GM19463 (cell line): ENCODE measurements at regions not wholly inside any gene's neighbourhood (a gene's known extent, or its start where the extent isn't known, plus 50 kb on each side); places are given as distances from the start of the nearest gene placed in this dataset.
"Not testable (repeated sequence)": the region's sequence is repeated elsewhere in the genome, so short reads cannot be mapped to it uniquely, and the experiment has no call there.

Experiments
- ATAC-seq: cut with Tn5 transposase; IDR thresholded peaks from one replicate; pipeline ENCODE4 v1.9.1; 2021; ENCODE audit warnings: mild to moderate bottlenecking, moderate library complexity; ENCODE audit not compliant: unreplicated experiment

DNA sequence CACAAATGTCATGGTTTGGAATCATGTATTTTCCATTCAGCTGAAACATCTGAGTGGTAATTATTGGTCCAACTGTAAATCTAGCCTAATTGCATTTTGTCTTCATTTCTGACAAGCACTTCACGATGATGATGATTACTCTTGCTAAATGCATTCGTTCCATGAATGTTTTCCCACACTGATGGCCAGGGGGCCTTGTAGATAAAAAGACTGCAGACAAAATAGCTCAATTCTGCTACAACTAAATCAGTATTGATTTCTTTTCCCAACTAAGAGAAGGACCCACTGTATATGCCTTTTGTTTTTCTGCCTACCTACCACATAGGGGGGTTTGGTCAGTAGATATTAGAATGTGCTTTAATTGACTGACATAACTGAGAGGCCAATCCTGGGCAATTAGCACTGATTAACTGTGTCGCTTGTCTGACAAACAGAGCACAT lies 1351.3 kb upstream of the NUDT12 start:
- no peak for ATAC-seq

DNA sequence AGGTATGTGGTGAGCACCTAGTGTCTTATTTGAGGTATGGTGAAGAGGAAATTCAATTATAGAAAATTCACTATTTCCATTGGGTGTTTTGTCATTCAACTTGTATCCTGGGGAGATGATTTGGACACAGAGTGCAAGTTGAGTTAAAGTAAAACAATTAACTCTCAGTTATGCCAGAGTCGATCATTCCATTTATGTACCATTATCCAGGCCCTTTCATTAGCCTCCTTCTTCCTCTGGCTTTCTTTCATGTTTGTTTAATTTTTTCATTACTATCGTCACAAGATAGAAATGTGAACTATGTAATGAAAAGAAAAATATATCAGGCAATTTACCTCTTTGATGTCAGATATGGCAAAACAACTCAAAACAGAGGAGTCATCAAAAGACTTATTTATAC lies 1347.2 kb upstream of the NUDT12 start:
- ATAC-seq: no peak

DNA sequence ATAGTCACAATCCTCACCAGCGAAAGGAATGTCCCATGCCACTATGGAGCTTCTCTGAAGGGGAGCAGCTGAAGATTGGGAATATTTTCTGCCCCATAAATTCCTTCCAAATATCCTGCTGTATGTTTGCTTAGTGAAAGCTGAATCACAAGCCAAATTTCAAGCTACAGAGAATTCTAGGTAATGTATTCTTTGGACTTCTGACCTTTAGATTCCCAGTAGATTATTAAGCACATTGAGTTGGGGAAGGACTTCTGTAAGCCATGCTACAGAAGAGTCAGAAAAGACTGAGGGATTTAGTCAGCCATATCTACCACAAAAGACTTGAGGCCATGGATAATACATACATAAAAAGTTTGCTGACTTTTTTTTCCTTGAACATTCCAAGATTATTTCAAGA lies 1342.0 kb upstream of the NUDT12 start:
- no peak for ATAC-seq

DNA sequence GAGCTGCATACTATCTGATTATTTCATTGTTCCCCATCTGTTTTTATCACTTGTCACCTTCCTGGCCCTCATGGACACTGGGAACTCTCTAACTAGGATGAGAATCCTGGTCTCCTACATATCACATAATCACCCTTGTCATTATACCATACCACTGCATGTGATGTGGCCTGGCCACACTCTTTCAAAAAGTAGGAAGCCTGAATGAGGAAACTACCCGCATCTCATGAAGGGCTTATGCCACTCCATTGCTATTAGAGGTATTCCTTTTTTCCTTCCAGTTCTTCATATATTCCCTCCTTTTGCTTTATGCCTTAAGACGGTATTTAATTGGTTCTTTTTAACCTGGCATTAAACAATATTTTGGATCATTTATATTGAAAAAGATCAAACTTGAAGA lies 1341.4 kb upstream of the NUDT12 start:
- ATAC-seq: no peak

DNA sequence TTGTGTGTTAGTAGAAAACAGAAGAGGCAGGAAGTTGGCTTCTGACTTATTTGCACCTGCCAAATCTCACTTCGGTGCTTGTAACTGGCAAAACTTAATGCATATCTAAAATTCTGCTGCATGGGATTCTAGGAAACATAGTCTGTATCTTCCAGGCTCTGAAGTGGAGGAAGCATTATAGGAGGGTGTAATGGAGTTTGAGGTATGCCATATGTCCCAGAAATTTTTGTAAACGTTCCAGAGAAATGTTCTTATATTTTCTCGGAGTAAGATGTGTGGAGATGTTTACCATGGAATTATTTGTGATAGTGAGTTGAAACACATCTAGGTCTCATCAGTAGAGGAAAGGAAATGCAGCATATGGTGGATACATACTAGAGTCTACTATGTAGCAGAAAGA lies 1329.0 kb upstream of the NUDT12 start:
- no peak for ATAC-seq

DNA sequence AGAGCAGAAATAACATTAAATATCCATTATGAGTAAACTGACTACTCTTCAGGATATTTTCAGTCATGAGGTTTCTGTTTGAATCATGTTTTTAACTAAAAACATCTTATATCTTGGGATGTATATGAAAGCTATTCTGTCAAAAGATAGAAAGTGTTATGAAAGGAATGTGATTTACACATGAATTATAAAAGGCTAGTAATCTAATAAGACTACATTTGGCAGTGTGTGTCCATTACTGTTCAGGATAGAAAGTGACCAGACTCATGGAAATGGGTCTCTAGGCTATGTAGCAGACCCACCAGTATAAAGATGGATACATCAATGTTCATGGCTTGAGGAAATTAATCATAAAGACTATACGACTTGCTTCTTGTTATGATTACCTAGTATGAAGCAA lies 1328.2 kb upstream of the NUDT12 start:
- ATAC-seq: no peak

DNA sequence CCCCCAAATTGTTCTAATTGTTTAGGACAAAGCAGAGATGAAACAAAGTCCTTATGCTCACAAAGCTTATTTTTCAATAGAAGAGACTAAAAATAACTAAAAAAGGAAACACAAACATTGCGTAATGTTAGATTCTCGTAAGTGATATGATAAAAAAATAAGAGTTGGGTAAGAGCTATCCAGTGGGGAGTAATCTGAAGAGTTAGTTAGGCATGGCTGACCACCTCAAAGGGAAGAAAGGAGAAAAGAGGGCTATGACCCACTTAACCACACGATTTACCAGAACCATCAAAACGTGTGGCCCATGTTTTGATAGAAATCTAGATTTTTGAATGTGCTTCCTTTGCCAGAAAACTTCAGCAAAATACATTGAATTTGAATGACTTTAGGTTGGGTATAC lies 1296.8 kb upstream of the NUDT12 start:
- ATAC-seq: no peak

DNA sequence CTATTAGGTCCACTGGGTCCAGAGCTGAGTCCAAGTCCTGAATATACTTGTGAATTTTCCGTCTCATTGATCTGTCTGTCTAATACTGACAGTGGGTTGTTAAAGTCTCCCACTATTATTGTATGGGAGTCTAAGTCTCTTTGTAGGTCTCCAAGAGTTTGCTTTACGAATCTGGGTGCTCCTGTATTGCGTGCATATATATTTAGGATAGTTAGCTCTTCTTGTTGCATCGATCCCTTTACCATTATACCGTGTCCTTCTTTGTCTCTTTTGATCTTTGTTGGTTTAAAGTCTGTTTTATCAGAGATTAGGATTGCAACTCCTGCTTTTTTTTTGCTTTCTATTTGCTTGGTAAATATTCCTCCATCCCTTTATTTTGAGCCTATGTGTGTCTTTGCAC lies 1289.5 kb upstream of the NUDT12 start:
- ATAC-seq: not testable (repeated sequence)

DNA sequence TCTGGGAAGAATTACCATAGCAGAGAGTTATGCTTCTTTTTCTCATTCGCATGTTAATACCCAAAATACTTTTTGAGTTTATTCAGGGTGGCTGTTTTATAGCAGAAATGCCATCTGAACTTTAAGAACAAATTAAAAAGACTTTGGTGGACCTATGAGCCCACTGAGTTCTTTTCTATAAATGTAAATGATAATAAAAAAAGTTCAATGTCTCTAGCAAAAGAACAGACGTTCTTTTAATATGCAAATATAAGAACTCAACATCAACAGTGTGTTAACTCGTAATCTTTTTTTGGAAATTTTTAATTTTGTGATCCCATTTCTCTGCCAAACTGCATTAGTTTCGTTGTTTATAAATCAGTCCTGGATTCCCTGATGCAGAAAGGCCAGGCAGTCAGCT lies 1283.0 kb upstream of the NUDT12 start:
- no peak for ATAC-seq

DNA sequence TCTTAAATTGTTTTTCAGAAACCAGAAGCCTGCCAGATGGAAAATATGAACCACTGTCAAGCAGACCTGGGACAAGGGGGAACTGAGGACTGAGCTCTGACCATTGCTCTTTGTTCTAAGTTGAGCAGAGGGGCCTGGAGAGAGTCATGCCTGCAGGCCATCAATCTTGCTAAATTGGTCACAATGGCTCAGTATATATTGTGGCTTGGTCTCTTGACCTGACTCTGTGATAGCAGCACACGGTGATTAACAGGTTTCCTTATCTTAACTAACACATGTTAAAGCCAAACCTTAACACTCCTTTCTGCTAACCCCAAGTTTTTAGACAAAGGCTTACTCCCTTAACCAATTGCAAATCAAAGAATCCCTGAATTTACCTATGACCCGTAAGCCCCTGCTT lies 1281.2 kb upstream of the NUDT12 start:
- ATAC-seq: no peak

DNA sequence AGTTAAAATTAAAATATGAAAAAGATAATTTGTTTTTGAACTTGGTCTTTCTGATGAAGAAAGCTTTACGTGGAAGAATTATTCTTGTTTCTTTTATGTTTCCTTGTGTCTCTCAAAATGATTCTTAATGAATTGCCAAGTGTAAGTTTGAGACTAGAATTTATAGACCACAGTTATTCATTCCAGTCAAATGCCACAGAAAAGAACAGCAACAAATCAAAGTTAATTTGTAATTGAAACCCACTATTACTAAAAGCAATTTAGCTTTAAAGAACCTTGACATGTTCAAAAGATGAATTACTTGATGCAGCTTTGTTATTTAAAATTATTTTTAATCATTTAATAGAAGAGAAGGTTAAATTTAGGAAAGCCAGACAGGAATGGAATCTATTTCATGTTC lies 1277.7 kb upstream of the NUDT12 start:
- ATAC-seq: no peak

DNA sequence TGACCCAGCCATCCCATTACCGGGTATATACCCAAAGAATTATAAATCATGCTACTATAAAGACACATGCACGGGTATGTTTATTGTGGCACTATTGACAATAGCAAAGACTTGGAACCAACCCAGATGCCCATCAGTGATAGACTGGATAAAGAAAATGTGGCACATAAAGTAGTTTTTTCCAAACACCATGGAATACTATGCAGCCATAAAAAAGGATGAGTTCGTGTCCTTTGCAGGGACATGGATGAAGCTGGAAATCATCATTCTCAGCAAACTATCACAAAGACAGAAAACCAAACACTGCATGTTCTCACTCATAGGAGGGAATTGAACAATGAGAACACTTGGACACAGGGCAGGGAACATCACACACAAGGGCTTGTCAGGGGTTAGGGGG lies 1268.9 kb upstream of the NUDT12 start:
- not testable (repeated sequence) for ATAC-seq

DNA sequence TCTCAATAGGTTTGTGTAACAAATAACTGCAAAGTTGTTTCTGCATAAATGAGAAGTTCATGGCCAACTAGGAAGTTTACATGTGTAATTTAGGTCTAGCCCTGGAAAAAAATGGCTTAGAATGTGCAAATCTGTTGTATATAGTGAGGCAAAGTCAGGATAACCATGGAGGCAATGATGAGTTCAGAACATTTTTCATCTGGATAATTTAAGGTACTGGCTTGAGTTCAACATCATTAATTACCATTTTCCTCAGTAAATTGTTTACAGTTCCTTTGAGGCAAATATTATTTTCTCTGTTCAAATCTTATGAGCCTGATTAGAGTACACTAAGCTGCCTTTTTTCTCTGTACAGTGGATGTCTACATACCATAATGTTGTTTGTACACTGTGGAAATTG lies 1259.0 kb upstream of the NUDT12 start:
- no peak for ATAC-seq

DNA sequence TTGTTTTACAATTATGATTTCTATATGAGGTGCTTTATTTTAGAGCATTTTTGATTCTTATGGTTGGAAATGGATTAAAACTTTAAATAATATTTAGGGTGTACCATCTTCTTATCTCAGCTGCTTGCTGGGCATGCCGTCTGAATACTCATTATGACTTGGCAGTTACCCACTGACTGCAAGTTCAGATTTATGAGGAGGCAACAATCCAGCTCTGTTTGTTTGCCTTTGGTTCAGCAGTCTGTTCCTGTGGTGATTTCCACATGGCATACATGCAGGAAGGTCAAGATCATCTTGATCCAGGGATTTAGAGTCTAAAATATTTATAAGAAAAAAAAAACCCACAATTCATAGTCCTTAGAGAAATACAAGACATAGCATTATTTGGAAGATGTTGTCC lies 1254.5 kb upstream of the NUDT12 start:
- ATAC-seq: no peak

DNA sequence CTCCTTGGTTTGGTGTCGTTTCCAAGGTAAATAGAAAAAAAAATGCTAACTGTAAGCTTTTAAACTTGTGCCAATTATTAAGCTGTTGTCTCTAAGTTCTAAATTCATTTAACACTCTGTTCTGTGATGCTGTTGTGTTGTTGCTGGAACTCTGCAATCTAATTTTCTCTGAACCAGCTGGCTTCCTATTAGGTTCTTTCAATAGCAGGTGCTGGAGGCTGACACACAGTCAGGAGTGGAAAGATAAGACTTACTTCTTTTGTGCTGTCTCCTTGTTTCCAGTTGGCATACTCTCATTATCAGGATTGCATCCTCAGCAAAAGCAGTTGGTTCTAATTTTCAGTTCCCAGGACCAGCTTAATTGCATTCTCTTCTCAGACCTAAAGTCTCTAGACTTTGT lies 1252.6 kb upstream of the NUDT12 start:
- ATAC-seq: no peak

DNA sequence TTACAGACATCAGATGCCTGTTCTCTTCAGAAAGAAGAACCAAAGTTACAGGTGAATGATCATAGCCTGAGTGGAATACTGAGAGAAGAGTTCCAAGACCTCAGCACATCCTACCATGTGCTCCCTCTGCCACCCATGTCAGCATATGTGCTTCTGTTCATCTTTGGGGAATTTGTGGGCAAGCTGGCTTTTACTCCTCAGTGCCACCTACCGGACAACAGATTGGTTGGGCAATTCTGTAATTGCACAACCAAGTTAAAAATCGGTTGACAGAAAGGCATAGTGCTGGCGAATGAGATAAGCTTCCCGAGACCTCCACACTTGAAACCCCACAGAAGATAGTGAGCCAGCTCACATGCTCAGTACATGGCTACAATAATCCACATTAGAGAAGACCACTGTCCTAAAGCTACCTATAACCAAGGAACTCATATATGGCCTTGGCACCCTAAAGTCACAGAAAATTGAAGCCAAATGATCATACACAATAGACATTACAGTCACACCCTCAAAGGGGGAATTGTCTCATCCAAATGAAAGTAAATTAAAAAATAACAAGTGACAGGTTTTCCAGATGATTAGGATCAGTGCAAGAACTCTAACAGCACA lies 1238.0 kb upstream of the NUDT12 start:
- no peak for ATAC-seq

DNA sequence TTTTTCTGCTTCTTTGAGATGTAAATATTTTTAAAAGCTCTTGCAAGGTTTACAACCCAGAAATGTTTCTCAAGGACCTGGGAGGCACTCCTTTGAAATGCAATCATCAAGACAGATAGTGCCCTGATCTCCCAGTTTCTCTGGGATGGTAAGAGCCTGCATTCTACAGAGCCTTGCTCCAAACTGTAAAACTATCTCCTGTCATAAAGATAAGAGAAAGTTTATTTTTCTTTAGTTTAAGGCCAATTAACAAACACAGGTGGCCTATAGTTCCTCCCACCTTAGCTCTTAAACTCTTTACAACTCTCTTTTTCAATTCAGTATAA lies 1231.1 kb upstream of the NUDT12 start:
- ATAC-seq: no peak

DNA sequence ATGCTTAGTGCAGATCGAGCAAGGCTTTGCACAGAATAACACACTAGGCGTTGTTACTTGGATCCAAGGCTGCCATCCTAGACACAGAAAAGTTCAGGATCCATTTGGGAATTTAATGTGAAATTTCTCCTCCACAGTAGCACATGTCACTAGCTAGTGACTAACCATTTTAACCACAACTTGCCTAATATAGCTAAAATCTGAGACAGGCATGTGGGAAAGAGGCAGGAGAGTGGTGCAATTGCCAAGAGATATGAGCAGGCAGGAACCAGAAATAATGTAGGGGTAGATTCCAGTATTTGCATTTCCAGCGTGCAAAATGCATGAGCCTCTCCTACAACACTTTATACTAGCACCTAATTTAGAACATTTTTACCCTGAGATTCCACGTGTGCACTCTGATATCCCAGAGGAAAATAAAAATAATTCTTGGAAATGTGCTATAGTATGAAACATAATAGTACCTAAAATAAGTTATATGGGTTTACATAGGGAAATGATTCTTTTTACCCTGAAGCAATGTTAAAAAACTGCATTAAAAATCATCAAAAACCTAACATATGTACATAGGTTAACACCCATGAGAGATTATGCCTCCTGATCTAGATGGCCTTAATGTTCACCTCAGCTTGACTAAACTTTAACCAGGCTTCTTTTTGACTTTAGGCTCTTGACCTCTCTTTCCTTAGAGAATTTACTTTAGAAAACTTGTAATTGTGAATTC lies 1230.6 kb upstream of the NUDT12 start:
- ATAC-seq: no peak

DNA sequence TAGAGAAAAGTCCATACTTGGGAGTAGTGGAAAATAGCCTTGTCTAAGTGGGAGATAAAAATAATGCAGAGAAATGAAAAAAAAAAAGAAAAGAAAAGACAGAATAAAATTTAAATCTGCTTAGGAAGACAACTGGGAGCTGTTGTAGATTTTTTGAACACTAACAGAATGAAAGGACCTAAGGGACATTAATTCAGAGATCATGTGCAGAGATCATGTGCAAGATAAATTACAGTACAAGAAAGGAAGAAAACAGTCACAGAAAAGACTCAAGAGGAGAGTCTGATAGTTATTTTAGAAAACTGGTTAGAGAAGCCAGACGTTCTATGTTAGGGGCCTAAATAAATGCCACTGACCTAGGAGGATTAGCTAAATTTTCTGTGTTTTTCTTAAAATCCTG lies 1226.8 kb upstream of the NUDT12 start:
- no peak for ATAC-seq

DNA sequence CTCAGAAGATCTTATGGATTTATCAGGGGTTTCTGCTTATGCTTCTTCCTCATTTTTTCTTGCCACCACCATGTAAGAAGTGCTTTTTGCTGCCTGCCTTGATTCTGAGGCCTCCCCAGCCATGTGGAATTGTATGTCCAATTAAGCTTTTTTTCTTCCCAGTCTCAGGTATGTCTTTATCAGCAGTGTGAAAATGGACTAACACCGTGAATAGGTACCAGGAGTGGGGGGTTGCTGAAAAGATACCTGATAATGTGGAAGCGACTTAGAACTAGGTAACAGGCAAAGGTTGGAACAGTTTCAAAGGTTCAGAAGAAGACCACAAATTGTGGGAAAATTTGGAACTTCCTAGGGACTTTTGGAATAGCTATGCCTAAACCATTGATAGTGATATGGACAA lies 1222.5 kb upstream of the NUDT12 start:
- no peak for ATAC-seq

DNA sequence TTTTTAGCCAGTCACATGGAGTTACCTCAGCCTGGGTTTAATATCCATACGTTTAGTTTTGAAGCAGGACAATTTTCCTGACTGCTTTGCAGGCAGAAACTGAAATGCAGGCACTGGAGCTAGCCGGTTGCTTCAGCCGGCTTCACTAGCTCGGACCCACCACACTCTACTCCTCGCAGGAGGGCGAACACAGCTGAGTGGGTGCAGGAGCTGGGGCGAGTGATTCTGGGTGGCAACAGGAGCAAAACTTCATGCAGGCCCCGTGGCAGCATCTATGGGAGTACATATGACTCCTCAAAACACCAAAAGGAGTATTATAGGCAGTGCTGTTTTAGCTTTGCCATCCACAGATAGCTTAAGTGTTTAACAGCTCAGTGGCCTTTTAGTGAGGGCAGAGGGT lies 1211.8 kb upstream of the NUDT12 start:
- no peak for ATAC-seq

DNA sequence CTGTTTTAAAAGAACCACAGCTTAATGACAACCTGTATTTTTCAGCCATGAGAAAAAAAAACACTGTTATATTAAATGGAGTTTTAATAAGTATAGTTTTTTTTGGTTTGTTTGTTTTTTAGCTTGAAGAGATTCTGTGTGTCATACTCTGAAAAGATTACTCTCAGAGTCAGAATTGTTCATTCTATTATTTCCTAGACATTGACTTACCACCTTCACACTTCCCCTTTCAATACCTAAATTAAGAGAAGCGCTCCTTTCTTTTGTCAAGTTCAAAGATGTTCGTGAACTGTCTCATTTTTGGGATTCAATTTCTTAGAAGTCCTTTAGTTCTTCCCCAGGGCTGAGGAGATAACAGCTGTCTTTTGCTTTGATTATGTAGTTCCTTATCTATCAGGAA lies 1201.6 kb upstream of the NUDT12 start:
- ATAC-seq: no peak

DNA sequence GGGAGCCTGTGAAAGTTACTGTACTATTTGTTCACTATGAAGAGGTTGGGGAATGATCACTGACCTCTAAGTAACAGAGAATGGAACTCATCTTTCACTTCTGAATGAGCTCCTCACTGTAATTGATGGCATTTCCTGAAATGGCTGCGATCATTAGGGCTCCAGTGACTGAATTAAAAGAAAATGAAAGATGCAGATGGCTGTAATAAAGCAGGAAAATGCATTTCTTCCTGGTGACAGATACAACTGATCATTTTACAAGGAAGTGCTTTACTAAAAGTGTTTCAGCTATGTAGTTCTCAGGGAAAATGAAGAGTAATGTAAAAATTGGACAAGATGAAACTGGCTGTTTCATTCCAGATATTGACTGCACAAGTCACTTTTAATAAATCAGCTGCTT lies 1200.6 kb upstream of the NUDT12 start:
- no peak for ATAC-seq
